H1 (cell line): ENCODE measurements at regions not wholly inside any gene's neighbourhood (a gene's known extent, or its start where the extent isn't known, plus 50 kb on each side); places are given as distances from the start of the nearest gene placed in this dataset.

Experiments used
- CTCF ChIA-PET: fragments of 300-600 bp; sonication (Branson Sonifier 250); formaldehyde crosslinking; loops from one replicate; lab custom pipeline; 2021; ENCODE audit not compliant: partially characterized antibody; lab: Charles Lee
- POLR2A ChIA-PET: fragments of 300-600 bp; sonication (Branson Sonifier 250); formaldehyde crosslinking; loops from one replicate; lab custom pipeline; 2021; ENCODE audit warnings: inconsistent platforms; ENCODE audit not compliant: partially characterized antibody; lab: Charles Lee
- DNase-seq, 2 experiments: peaks; one replicate each; pipeline versions ENCODE4 v3.0.0 to v3.0.0-alpha.2; 2010 to 2022; ENCODE audit warnings: low spot score in 2 of 2, low read depth in 1 of 2, mixed read lengths in 1 of 2
- FAIRE-seq: peaks from 2 replicates; lab custom pipeline; 2011; peaks lifted over from hg19 to GRCh38; lab: Jason Lieb, UNC
- H2AFZ ChIP-seq: 2 replicates; pipeline ENCODE4 v1.8.1; 2012; ENCODE audit warnings: low read length, inconsistent platforms
- H2AK5ac ChIP-seq: 2 replicates; pipeline ENCODE4 v1.6.1; 2013; ENCODE audit warnings: low read depth, low read length
- H2BK120ac ChIP-seq: replicated peaks from 2 replicates; pipeline ENCODE3; 2013; ENCODE audit warnings: low read depth, low read length, inconsistent platforms
- H2BK12ac ChIP-seq: 2 replicates; pipeline ENCODE4 v1.6.1; 2013; ENCODE audit warnings: low read depth, low read length
- H2BK15ac ChIP-seq: 2 replicates; pipeline ENCODE4 v1.6.1; 2013; ENCODE audit warnings: low read length
- H2BK20ac ChIP-seq: 2 replicates; pipeline ENCODE4 v1.6.1; 2013; ENCODE audit warnings: low read length
- H2BK5ac ChIP-seq: 2 replicates; pipeline ENCODE4 v1.6.1; 2013; ENCODE audit warnings: low read depth, low read length
- H3K14ac ChIP-seq: 2 replicates; pipeline ENCODE4 v1.6.1; 2013; ENCODE audit warnings: inconsistent platforms; ENCODE audit not compliant: insufficient read length
- H3K18ac ChIP-seq: 2 replicates; pipeline ENCODE4 v1.6.1; 2013; ENCODE audit warnings: low read length; ENCODE audit errors: extremely low read depth
- H3K23ac ChIP-seq: 2 replicates; pipeline ENCODE4 v1.6.1; 2013; ENCODE audit warnings: inconsistent platforms; ENCODE audit not compliant: insufficient read length
- H3K23me2 ChIP-seq: 2 replicates; pipeline ENCODE4 v1.6.1; 2013; ENCODE audit warnings: low read depth, low read length
- H3K27ac ChIP-seq: 2 replicates; pipeline ENCODE4 v1.6.1; 2011; ENCODE audit warnings: low read depth, low read length, inconsistent platforms
- H3K27me3 ChIP-seq, 4 experiments: replicated peaks in 1 of 4; 1 replicate in 1 of 4; 2 replicates in 3 of 4; pipeline versions ENCODE4 v1.6.1 to v1.8.1; 2011 to 2013; ENCODE audit warnings: low read length in 3 of 4, mild to moderate bottlenecking in 3 of 4, inconsistent platforms in 2 of 4, mixed read lengths in 2 of 4, moderate library complexity in 1 of 4; ENCODE audit not compliant: control insufficient read depth in 3 of 4, insufficient read depth in 3 of 4; ENCODE audit errors: extremely low read depth in 1 of 4
- H3K36me3 ChIP-seq, 4 experiments: 2 replicates each; pipeline versions ENCODE4 v1.6.1 to v1.8.1; 2011 to 2013; ENCODE audit warnings: mild to moderate bottlenecking in 4 of 4, low read length in 3 of 4, moderate library complexity in 2 of 4, control low read depth in 1 of 4, inconsistent platforms in 1 of 4; ENCODE audit not compliant: insufficient read depth in 4 of 4, control insufficient read depth in 2 of 4
- H3K4ac ChIP-seq: replicated peaks from 2 replicates; pipeline ENCODE3; 2013; ENCODE audit warnings: low read length, low read depth, mixed read lengths, inconsistent platforms; ENCODE audit not compliant: insufficient read length
- H3K4me1 ChIP-seq, 4 experiments: replicated peaks in 1 of 4; 1 replicate in 1 of 4; 2 replicates in 3 of 4; pipeline versions ENCODE4 v1.6.1 to v1.8.1; 2011 to 2013; ENCODE audit warnings: low read length in 3 of 4, inconsistent platforms in 2 of 4, mixed read lengths in 1 of 4; ENCODE audit not compliant: insufficient read depth in 4 of 4, control insufficient read depth in 3 of 4
- H3K4me2 ChIP-seq, 2 experiments: 2 replicates each; pipeline versions ENCODE4 v1.6.1 to v1.8.1; 2011 to 2013; ENCODE audit warnings: low read depth in 2 of 2, low read length in 2 of 2, control low read depth in 1 of 2, inconsistent platforms in 1 of 2, mild to moderate bottlenecking in 1 of 2; ENCODE audit not compliant: insufficient read depth in 1 of 2
- H3K4me3 ChIP-seq, 4 experiments: fragments of 200-600, 300-600 bp in 1 of 4; sonication (generic), shearing (Covaris generic), sonication (Bioruptor Twin) in 1 of 4; 2 replicates each; pipeline versions ENCODE4 v1.5.1 to v1.8.1; 2011 to 2016; ENCODE audit warnings: low read length in 4 of 4, low read depth in 3 of 4, control low read depth in 2 of 4, inconsistent platforms in 2 of 4, mild to moderate bottlenecking in 2 of 4, mixed read lengths in 1 of 4, moderate library complexity in 1 of 4; ENCODE audit not compliant: insufficient read depth in 2 of 4; ENCODE audit errors: extremely low read depth in 1 of 4
- H3K56ac ChIP-seq: replicated peaks from 2 replicates; pipeline ENCODE3; 2013; ENCODE audit warnings: low read depth, mild to moderate bottlenecking, mixed read lengths, low read length, inconsistent platforms; ENCODE audit not compliant: insufficient read length
- H3K79me1 ChIP-seq: 2 replicates; pipeline ENCODE4 v1.6.1; 2013; ENCODE audit warnings: low read depth, low read length, control low read depth
- H3K79me2 ChIP-seq, 2 experiments: 2 replicates each; pipeline versions ENCODE4 v1.6.1 to v1.8.1; 2012 to 2013; ENCODE audit warnings: low read length in 2 of 2, mild to moderate bottlenecking in 2 of 2, inconsistent platforms in 1 of 2; ENCODE audit not compliant: insufficient read depth in 2 of 2, control insufficient read depth in 1 of 2
- H3K9ac ChIP-seq, 4 experiments: replicated peaks in 1 of 4; 1 replicate in 1 of 4; 2 replicates in 3 of 4; pipeline versions ENCODE4 v1.6.1 to v1.8.1; 2011 to 2013; ENCODE audit warnings: low read depth in 3 of 4, low read length in 3 of 4, control low read depth in 2 of 4, mild to moderate bottlenecking in 2 of 4, moderate library complexity in 2 of 4, inconsistent platforms in 1 of 4; ENCODE audit errors: extremely low read depth in 1 of 4
- H3K9me3 ChIP-seq, 2 experiments: 2 replicates each; pipeline versions ENCODE4 v1.6.1 to v1.8.1; 2012 to 2013; ENCODE audit warnings: mild to moderate bottlenecking in 2 of 2, moderate library complexity in 2 of 2, control low read depth in 1 of 2, inconsistent platforms in 1 of 2, low read depth in 1 of 2, low read length in 1 of 2, mixed read lengths in 1 of 2; ENCODE audit not compliant: insufficient read depth in 2 of 2
- H4K20me1 ChIP-seq, 2 experiments: replicated peaks in 1 of 2; 2 replicates each; pipeline versions ENCODE3 to v1.8.1; 2011 to 2013; ENCODE audit warnings: inconsistent platforms in 2 of 2, low read length in 2 of 2, mild to moderate bottlenecking in 1 of 2; ENCODE audit not compliant: insufficient read depth in 2 of 2, control insufficient read depth in 1 of 2
- H4K5ac ChIP-seq: 2 replicates; pipeline ENCODE4 v1.6.1; 2013; ENCODE audit warnings: low read length, low read depth, mixed read lengths, inconsistent platforms; ENCODE audit not compliant: insufficient read length
- H4K8ac ChIP-seq: 2 replicates; pipeline ENCODE4 v1.8.0; 2013; ENCODE audit warnings: mild to moderate bottlenecking, moderate library complexity, low read length, inconsistent platforms; ENCODE audit not compliant: insufficient read depth; ENCODE audit errors: extremely low read depth
- H4K91ac ChIP-seq: replicated peaks from 2 replicates; pipeline ENCODE3; 2013; ENCODE audit warnings: low read length, mixed read lengths, inconsistent platforms; ENCODE audit not compliant: insufficient read length
- SIN3A ChIP-seq, 2 experiments: IDR thresholded peaks in 1 of 2; conservative IDR thresholded peaks in 1 of 2; 2 replicates each; pipeline ENCODE4 v1.6.1; 2011 to 2012; ENCODE audit warnings: low read length in 2 of 2, improper control_type of control experiment in 1 of 2, low read depth in 1 of 2, mild to moderate bottlenecking in 1 of 2
- TEAD4 ChIP-seq: IDR thresholded peaks from 2 replicates; pipeline ENCODE4 v1.6.1; 2012; ENCODE audit warnings: low read depth, low read length, inconsistent platforms, mixed read lengths
- WGBS, 2 experiments: shearing (Covaris generic) in 1 of 2; methylation state at CpG; one replicate each; pipeline versions ENCODE4 v1.1.6 to v1.1.7; 2013 to 2015; ENCODE audit warnings: low lambda C conversion rate in 2 of 2, mixed read lengths in 2 of 2, inconsistent platforms in 1 of 2, low coverage in 1 of 2, missing lambda C conversion rate in 1 of 2; ENCODE audit not compliant: insufficient replicate concordance in 2 of 2, insufficient coverage in 1 of 2, insufficient read length in 1 of 2; ENCODE audit errors: extremely low coverage in 1 of 2, missing lambda C conversion rate in 1 of 2; 5-methylcytosine and 5-hydroxymethylcytosine counted together

GRCh38 chr6:28603891-28604290 is 78.2 kb downstream of the GPX5 start:
- H3K4ac ChIP-seq = no peak overlapping the region
- H3K14ac ChIP-seq = no peak overlapping the region
- H2BK15ac ChIP-seq = no peak overlapping the region
- H3K79me1 ChIP-seq = no peaks in the 10 kb centered on the region
- DNase-seq (no peak), FAIRE-seq (no peak)
- no peak overlapping the region for H2BK120ac ChIP-seq
- H3K4me3 ChIP-seq = no peak overlapping the region
- H2AK5ac ChIP-seq = no peak overlapping the region
- H3K9ac ChIP-seq = no peak overlapping the region
- 43% methylated on average over 1 of the region's 1 CpG; no CpG with 5 or more reads in 1 of the 2 experiments for WGBS, 2 experiments
- POLR2A ChIA-PET = interaction anchor here (0.6 to 1.0 kb wide), 4 partner anchors 43 to 711 kb away, joined by 3 read pairs; a partner anchor contains a TSS
- H3K9me3 ChIP-seq = no peaks in the 10 kb centered on the region
- no peak overlapping the region for H4K8ac ChIP-seq
- no peak overlapping the region for H3K27ac ChIP-seq
- H2AFZ ChIP-seq = no peak overlapping the region
- no peak overlapping the region for H2BK12ac ChIP-seq
- H4K91ac ChIP-seq = no peak overlapping the region
- no peaks in the 10 kb centered on the region for H3K27me3 ChIP-seq
- H3K56ac ChIP-seq = no peak overlapping the region
- no peaks in the 10 kb centered on the region for H4K20me1 ChIP-seq
- H4K5ac ChIP-seq = no peak overlapping the region
- H3K23ac ChIP-seq = no peak overlapping the region
- peaks cover 0 to 4% (median 0%) of the 10 kb centered on the region in 4 experiments; a peak in 1 of 7 replicates for H3K4me1 ChIP-seq
- TF ChIP-seq SIN3A (conservative IDR thresholded peaks at IDR 0.05 in 1 of 2, IDR thresholded peaks at IDR 0.05 in 1 of 2; ENCODE audit: low read depth in 1 of 2, low read length in 2 of 2) = no peak
- peak; percentile 78 for TF ChIP-seq TEAD4
- CTCF ChIA-PET = interaction anchor here (1.2 to 1.3 kb wide), 2 partner anchors 8 to 14 kb away, joined by 4 read pairs; no protein-coding TSS in a partner anchor
- no peak overlapping the region for H3K4me2 ChIP-seq
- H3K79me2 ChIP-seq = no peaks in the 10 kb centered on the region
- no peak overlapping the region for H2BK5ac ChIP-seq
- H2BK20ac ChIP-seq = no peak overlapping the region
- H3K23me2 ChIP-seq = peaks cover 4% of the 10 kb centered on the region
- no peaks in the 10 kb centered on the region for H3K36me3 ChIP-seq
- H3K18ac ChIP-seq = no peak overlapping the region
